Liver (tissue), 3 donors: ENCODE measurements at regions not wholly inside any gene's neighbourhood (a gene's known extent, or its start where the extent isn't known, plus 50 kb on each side); places are given as distances from the start of the nearest gene placed in this dataset.

Source experiments
- CTCF ChIP-seq: fragments of 150-350 bp; IDR thresholded peaks from 2 replicates; pipeline ENCODE4 v1.5.1; 2017; ENCODE audit warnings: improper control_type of control experiment, low read depth, low read length; ENCODE audit not compliant: missing input control
- MAX ChIP-seq: IDR thresholded peaks from 2 replicates; pipeline ENCODE4 v1.6.1; 2016; ENCODE audit warnings: antibody characterized with exemption
- RAD21 ChIP-seq, 2 donors: IDR thresholded peaks; 2 replicates each; pipeline ENCODE4 v1.6.1; 2016; ENCODE audit warnings: antibody characterized with exemption in 2 of 2, mild to moderate bottlenecking in 2 of 2
- REST ChIP-seq: IDR thresholded peaks from 2 replicates; pipeline ENCODE4 v1.6.1; 2016; ENCODE audit warnings: antibody characterized with exemption, mild to moderate bottlenecking
- SP1 ChIP-seq: IDR thresholded peaks from 2 replicates; pipeline ENCODE4 v1.6.1; 2018; ENCODE audit warnings: antibody characterized with exemption, mild to moderate bottlenecking
- YY1 ChIP-seq: IDR thresholded peaks from 2 replicates; pipeline ENCODE4 v1.6.1; 2016; ENCODE audit warnings: antibody characterized with exemption, mild to moderate bottlenecking
- TF ChIP-seq, protein P1 (sequence below): IDR thresholded peaks from 2 replicates; pipeline ENCODE4 v1.6.1; 2016; ENCODE audit warnings: antibody characterized with exemption
- donor health status: healthy.
- donor health status: healthy.

DNA sequence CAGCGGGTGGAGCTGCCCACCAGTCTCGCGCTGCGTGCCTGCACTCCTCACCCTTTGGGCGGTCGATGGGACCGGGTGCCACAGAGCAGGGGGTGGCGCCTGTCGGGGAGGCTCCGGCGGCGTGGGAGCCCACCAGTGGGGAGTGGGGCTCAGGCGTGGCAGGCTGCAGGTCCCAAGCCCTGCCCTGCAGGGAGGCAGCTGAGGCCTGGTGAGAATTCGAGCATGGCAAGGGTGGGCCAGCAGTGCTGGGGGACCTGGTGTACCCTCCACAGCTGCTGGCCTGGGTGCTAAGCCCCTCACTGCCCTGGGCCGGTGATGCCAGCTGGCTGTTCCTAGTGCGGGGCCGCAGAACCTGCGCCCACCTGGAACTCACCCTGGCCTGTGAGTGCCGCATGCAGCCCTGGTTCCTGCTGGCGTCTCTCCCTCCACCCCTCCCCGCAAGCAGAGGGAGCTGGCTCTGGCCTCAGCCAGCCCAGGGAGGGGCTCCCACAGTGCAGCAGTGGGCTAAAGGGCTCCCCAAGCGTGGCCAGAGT lies 746.6 kb upstream of the PABPC4L start:
- no peak for TF ChIP-seq YY1
- no peak for TF ChIP-seq CTCF
- no peak for TF ChIP-seq MAX
- no peak for TF ChIP-seq REST
- TF ChIP-seq SP1, result no peak
- no peak for TF ChIP-seq RAD21 (IDR thresholded peaks at IDR 0.05)
- TF ChIP-seq, protein P1, sequence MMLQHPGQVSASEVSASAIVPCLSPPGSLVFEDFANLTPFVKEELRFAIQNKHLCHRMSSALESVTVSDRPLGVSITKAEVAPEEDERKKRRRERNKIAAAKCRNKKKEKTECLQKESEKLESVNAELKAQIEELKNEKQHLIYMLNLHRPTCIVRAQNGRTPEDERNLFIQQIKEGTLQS, result no peak
